Astrocyte (in vitro differentiated cells and primary cell): ENCODE measurements at regions not wholly inside any gene's neighbourhood (a gene's known extent, or its start where the extent isn't known, plus 50 kb on each side); places are given as distances from the start of the nearest gene placed in this dataset.

Experiments used
- DNase-seq: peaks from one replicate; pipeline ENCODE4 v3.0.0-alpha.2; 2010; ENCODE audit warnings: low read depth
- FAIRE-seq: peaks from 2 replicates; lab custom pipeline; 2011; peaks lifted over from hg19 to GRCh38; lab: Jason Lieb, UNC
- H2AFZ ChIP-seq: 2 replicates; pipeline ENCODE4 v1.6.0; 2012; ENCODE audit warnings: low read depth, low read length, inconsistent platforms
- H3K27ac ChIP-seq: 2 replicates; pipeline ENCODE4 v1.5.1; 2011; ENCODE audit warnings: low read depth, low read length, inconsistent platforms
- H3K27me3 ChIP-seq: 2 replicates; pipeline ENCODE4 v1.6.0; 2011; ENCODE audit warnings: low read length, inconsistent platforms; ENCODE audit not compliant: insufficient read depth
- H3K36me3 ChIP-seq: 2 replicates; pipeline ENCODE4 v1.5.1; 2011; ENCODE audit warnings: low read length, inconsistent platforms; ENCODE audit not compliant: insufficient read depth
- H3K4me1 ChIP-seq: 2 replicates; pipeline ENCODE4 v1.5.1; 2011; ENCODE audit warnings: low read length, inconsistent platforms; ENCODE audit not compliant: insufficient read depth
- H3K4me2 ChIP-seq: 2 replicates; pipeline ENCODE4 v1.6.0; 2012; ENCODE audit warnings: low read length, inconsistent platforms
- H3K4me3 ChIP-seq: 2 replicates; pipeline ENCODE4 v1.5.1; 2011; ENCODE audit warnings: low read depth, mild to moderate bottlenecking, low read length, inconsistent platforms; ENCODE audit not compliant: insufficient read depth
- H3K79me2 ChIP-seq: 2 replicates; pipeline ENCODE4 v1.6.0; 2012; ENCODE audit warnings: mild to moderate bottlenecking, low read length, inconsistent platforms; ENCODE audit not compliant: insufficient read depth
- H3K9ac ChIP-seq: 2 replicates; pipeline ENCODE4 v1.6.0; 2012; ENCODE audit warnings: mild to moderate bottlenecking, low read length, inconsistent platforms
- H3K9me3 ChIP-seq: 2 replicates; pipeline ENCODE4 v1.5.1; 2012; ENCODE audit warnings: low read depth, mild to moderate bottlenecking, low read length, inconsistent platforms; ENCODE audit not compliant: insufficient read depth
- H4K20me1 ChIP-seq: 2 replicates; pipeline ENCODE4 v1.6.0; 2012; ENCODE audit warnings: low read length, inconsistent platforms; ENCODE audit not compliant: insufficient read depth
- H3K27ac Mint-ChIP-seq: one replicate; pipeline ENCODE4 v1.8.0; 2021; ENCODE audit warnings: mild to moderate bottlenecking, mixed read lengths; ENCODE audit not compliant: unreplicated experiment
- H3K27me3 Mint-ChIP-seq: one replicate; pipeline ENCODE4 v1.8.0; 2021; ENCODE audit warnings: low read depth, mixed read lengths; ENCODE audit not compliant: unreplicated experiment
- H3K36me3 Mint-ChIP-seq: one replicate; pipeline ENCODE4 v1.8.0; 2021; ENCODE audit warnings: low read depth, mixed read lengths; ENCODE audit not compliant: unreplicated experiment
- H3K4me1 Mint-ChIP-seq: one replicate; pipeline ENCODE4 v1.8.0; 2021; ENCODE audit warnings: low read depth, mixed read lengths; ENCODE audit not compliant: unreplicated experiment
- H3K4me3 Mint-ChIP-seq: one replicate; pipeline ENCODE4 v1.8.0; 2021; ENCODE audit warnings: mild to moderate bottlenecking, moderate library complexity, mixed read lengths; ENCODE audit not compliant: unreplicated experiment
- H3K9me3 Mint-ChIP-seq: one replicate; pipeline ENCODE4 v1.8.0; 2021; ENCODE audit warnings: mild to moderate bottlenecking, mixed read lengths; ENCODE audit not compliant: unreplicated experiment
- EZH2 ChIP-seq: IDR thresholded peaks from 2 replicates; pipeline ENCODE4 v1.6.1; 2012; ENCODE audit warnings: mild to moderate bottlenecking, low read length, inconsistent platforms; ENCODE audit not compliant: insufficient read depth
- TF ChIP-seq, protein P1 (sequence below): IDR thresholded peaks from 2 replicates; pipeline ENCODE4 v1.5.1; 2011; ENCODE audit warnings: low read depth, mild to moderate bottlenecking, inconsistent platforms, low read length, moderate library complexity; ENCODE audit not compliant: insufficient read depth

DNA sequence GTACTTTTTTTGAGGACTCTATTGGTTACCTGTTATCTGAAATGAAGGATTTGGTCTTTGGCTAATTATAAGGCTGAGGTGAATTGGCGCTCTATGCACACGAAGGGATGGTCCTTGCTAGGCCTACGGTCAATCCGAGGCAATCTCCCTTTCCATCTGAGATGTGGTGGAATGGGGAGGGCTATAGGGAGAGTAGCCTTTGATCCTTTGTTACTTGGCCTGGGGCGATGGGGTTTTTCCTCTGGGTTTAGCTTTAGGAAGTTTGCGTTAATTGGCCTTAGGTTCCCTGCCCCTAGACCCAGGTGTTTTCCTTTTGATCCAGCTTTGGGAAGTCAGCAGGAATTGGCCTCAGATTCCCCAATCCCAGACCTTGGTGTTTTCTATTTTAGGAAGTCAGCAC is 102.1 kb upstream of the C9orf72 start:
- Histone ChIP-seq H3K4me3 (no peak overlapping the region), H3K79me2 (no peaks in the 10 kb centered on the region), H3K9ac (no peak overlapping the region), H4K20me1 (no peaks in the 10 kb centered on the region), H3K4me1 (no peaks in the 10 kb centered on the region), H3K27ac (no peak overlapping the region), H2AFZ (no peak overlapping the region), H3K36me3 (no peaks in the 10 kb centered on the region), H3K4me2 (no peak overlapping the region), H3K9me3 (no peaks in the 10 kb centered on the region), H3K27me3 (no peaks in the 10 kb centered on the region)
- no peak overlapping the region for H3K27ac Mint-ChIP-seq
- no peaks in the 10 kb centered on the region for H3K36me3 Mint-ChIP-seq
- H3K4me1 Mint-ChIP-seq, result peaks cover 4% of the 10 kb centered on the region
- no peaks in the 10 kb centered on the region for H3K27me3 Mint-ChIP-seq
- FAIRE-seq (no peak), DNase-seq (no peak)
- H3K4me3 Mint-ChIP-seq, result no peak overlapping the region
- no peaks in the 10 kb centered on the region for H3K9me3 Mint-ChIP-seq
- TF ChIP-seq, protein P1, sequence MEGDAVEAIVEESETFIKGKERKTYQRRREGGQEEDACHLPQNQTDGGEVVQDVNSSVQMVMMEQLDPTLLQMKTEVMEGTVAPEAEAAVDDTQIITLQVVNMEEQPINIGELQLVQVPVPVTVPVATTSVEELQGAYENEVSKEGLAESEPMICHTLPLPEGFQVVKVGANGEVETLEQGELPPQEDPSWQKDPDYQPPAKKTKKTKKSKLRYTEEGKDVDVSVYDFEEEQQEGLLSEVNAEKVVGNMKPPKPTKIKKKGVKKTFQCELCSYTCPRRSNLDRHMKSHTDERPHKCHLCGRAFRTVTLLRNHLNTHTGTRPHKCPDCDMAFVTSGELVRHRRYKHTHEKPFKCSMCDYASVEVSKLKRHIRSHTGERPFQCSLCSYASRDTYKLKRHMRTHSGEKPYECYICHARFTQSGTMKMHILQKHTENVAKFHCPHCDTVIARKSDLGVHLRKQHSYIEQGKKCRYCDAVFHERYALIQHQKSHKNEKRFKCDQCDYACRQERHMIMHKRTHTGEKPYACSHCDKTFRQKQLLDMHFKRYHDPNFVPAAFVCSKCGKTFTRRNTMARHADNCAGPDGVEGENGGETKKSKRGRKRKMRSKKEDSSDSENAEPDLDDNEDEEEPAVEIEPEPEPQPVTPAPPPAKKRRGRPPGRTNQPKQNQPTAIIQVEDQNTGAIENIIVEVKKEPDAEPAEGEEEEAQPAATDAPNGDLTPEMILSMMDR, result no peak
- no peak for TF ChIP-seq EZH2

DNA sequence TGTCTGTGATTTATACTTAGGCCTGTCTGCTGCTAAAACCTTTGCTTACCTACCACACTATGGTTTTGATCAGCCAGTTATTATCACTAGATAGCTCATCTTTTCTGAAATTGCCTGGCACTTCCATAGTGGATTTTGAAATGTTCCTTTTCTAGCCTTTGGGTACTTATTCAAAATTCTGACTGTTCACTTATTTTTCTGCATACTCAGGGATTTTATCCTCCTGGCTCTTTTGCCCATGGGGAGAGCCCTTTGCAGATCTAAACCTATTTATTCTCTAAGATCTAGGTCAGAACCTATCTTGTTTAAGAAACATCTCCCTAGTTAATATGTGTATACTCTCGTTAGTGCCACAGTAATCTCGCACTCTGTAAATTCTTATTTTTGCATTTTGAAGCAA is 103.5 kb upstream of the C9orf72 start:
- Mint-ChIP-seq H3K36me3 (no peaks in the 10 kb centered on the region), H3K4me1 (peaks cover 4% of the 10 kb centered on the region), H3K9me3 (no peaks in the 10 kb centered on the region), H3K27me3 (no peaks in the 10 kb centered on the region), H3K27ac (no peak overlapping the region), H3K4me3 (no peak overlapping the region)
- Histone ChIP-seq H3K9ac (no peak overlapping the region), H3K79me2 (no peaks in the 10 kb centered on the region), H2AFZ (no peak overlapping the region), H3K27me3 (no peaks in the 10 kb centered on the region), H3K9me3 (no peaks in the 10 kb centered on the region), H3K27ac (no peak overlapping the region), H3K4me1 (no peaks in the 10 kb centered on the region), H4K20me1 (no peaks in the 10 kb centered on the region), H3K4me2 (no peak overlapping the region), H3K4me3 (no peak overlapping the region), H3K36me3 (no peaks in the 10 kb centered on the region)
- TF ChIP-seq EZH2, result no peak
- TF ChIP-seq, protein P1, result no peak
- FAIRE-seq (no peak), DNase-seq (no peak)

DNA sequence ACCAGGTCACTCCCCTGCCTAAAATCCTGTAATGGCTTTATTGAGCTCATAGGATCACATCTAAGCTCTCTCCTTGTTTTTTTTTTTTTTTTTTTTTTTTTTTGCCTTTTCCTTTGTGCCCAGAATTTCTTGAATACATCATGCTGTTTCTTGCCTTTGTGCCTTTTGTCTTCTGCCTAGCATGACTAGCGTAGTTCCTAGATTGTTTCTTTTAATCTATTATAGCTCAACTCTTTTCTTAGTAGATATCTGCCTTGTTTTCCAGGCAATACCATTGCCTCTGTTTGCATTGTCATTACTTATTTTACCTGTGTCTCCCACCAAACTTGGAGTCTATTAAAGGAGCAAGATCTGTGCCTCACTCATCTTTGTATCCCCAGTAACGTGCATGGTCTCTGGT is 106.1 kb upstream of the C9orf72 start:
- H3K27ac ChIP-seq, result no peak overlapping the region
- no peak overlapping the region for H3K4me3 ChIP-seq
- no peaks in the 10 kb centered on the region for H3K36me3 Mint-ChIP-seq
- H3K4me1 Mint-ChIP-seq, result no peaks in the 10 kb centered on the region
- no peak overlapping the region for H3K4me3 Mint-ChIP-seq
- H4K20me1 ChIP-seq, result no peaks in the 10 kb centered on the region
- H3K27ac Mint-ChIP-seq, result no peak overlapping the region
- H3K79me2 ChIP-seq, result no peaks in the 10 kb centered on the region
- H3K9ac ChIP-seq, result no peak overlapping the region
- H3K9me3 ChIP-seq, result no peaks in the 10 kb centered on the region
- no peaks in the 10 kb centered on the region for H3K27me3 Mint-ChIP-seq
- no peak overlapping the region for H2AFZ ChIP-seq
- TF ChIP-seq, protein P1, result no peak
- no peak for TF ChIP-seq EZH2
- H3K4me1 ChIP-seq, result no peaks in the 10 kb centered on the region
- DNase-seq (no peak), FAIRE-seq (no peak)
- H3K36me3 ChIP-seq, result no peaks in the 10 kb centered on the region
- no peaks in the 10 kb centered on the region for H3K27me3 ChIP-seq
- H3K9me3 Mint-ChIP-seq, result no peaks in the 10 kb centered on the region
- H3K4me2 ChIP-seq, result no peak overlapping the region
